ENCODE measurements at regions not wholly inside any gene's neighbourhood (a gene's known extent, or its start where the extent isn't known, plus 50 kb on each side); places are given as distances from the start of the nearest gene placed in this dataset.

DNA sequence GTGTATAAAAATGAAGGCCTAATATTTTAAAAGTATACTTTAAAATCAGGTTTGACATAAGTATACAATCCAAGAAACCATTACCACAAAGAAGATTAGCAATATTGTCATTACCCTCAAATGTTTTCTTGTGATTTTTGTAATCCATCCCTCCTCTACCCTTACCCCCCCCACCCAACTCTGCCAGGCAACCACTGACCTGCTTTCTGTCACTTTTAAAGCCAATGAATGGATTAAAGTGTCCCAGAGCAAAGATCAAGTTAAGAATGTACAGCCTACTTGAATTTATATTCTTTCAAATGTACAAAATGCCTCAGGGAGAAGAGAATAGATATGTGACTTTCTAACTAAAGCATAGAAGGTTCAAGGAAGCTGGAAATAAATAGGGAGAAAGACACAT is 1038.8 kb upstream of the GBE1 start:
- TF ChIP-seq JUNB (IDR thresholded peaks at IDR 0.05; ENCODE audit: unreplicated experiment) (no peak), POLR2AphosphoS5 (IDR thresholded peaks at IDR 0.05; ENCODE audit: low read depth) (no peak), EZH2 (IDR thresholded peaks at IDR 0.05; ENCODE audit: low read depth, unreplicated experiment) (no peak), REST (IDR thresholded peaks at IDR 0.05; ENCODE audit: unreplicated experiment) (no peak), EZH2phosphoT487 (IDR thresholded peaks at IDR 0.05; ENCODE audit: unreplicated experiment) (no peak), ZNF114 (CRISPR knock-in tag; IDR thresholded peaks at IDR 0.05) (no peak), ZNF462 (CRISPR knock-in tag; IDR thresholded peaks at IDR 0.05) (no peak), NANOG (IDR thresholded peaks at IDR 0.05; ENCODE audit: borderline replicate concordance) (no peak), CREB1 (CRISPR knock-in tag; IDR thresholded peaks at IDR 0.05; ENCODE audit: low read depth) (no peak)
- TF ChIP-seq, protein P1, sequence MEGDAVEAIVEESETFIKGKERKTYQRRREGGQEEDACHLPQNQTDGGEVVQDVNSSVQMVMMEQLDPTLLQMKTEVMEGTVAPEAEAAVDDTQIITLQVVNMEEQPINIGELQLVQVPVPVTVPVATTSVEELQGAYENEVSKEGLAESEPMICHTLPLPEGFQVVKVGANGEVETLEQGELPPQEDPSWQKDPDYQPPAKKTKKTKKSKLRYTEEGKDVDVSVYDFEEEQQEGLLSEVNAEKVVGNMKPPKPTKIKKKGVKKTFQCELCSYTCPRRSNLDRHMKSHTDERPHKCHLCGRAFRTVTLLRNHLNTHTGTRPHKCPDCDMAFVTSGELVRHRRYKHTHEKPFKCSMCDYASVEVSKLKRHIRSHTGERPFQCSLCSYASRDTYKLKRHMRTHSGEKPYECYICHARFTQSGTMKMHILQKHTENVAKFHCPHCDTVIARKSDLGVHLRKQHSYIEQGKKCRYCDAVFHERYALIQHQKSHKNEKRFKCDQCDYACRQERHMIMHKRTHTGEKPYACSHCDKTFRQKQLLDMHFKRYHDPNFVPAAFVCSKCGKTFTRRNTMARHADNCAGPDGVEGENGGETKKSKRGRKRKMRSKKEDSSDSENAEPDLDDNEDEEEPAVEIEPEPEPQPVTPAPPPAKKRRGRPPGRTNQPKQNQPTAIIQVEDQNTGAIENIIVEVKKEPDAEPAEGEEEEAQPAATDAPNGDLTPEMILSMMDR (conservative IDR thresholded peaks at IDR 0.05; ENCODE audit: low read depth in 2 of 2), result no peak
- TF ChIP-seq, protein P2, sequence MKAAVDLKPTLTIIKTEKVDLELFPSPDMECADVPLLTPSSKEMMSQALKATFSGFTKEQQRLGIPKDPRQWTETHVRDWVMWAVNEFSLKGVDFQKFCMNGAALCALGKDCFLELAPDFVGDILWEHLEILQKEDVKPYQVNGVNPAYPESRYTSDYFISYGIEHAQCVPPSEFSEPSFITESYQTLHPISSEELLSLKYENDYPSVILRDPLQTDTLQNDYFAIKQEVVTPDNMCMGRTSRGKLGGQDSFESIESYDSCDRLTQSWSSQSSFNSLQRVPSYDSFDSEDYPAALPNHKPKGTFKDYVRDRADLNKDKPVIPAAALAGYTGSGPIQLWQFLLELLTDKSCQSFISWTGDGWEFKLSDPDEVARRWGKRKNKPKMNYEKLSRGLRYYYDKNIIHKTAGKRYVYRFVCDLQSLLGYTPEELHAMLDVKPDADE (IDR thresholded peaks at IDR 0.05), result no peak
